ENCODE measurements at regions not wholly inside any gene's neighbourhood (a gene's known extent, or its start where the extent isn't known, plus 50 kb on each side); places are given as distances from the start of the nearest gene placed in this dataset.
A peak's percentile ranks its signal among the peaks of the same experiment; 100 is the strongest.

DNA sequence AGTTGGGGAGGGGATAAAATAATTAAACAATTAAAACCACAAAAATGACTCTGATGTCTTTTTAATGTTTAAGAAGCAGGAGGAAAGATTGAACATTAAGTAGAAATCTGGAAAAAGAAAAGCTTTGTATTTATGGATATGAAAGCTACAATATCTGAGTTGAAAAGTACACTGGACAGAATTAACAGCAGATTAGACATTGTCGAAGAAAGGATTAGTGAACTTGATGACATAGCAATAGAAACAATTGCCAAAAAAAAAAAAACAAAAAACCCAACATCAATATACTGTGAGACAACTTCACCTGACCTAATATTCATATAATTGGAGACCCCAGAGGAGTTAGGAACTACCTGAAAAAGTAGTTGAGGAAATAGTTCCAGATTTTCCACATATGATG, 289.5 kb upstream of the RGS6 start:
- no peak overlapping the region for H3K4me3 ChIP-seq (replicated peaks; ENCODE audit: insufficient read depth, low read length)
- TF ChIP-seq SPI1 (IDR thresholded peaks at IDR 0.05; ENCODE audit: borderline replicate concordance, low read depth) (no peak), POLR2AphosphoS5 (IDR thresholded peaks at IDR 0.05; ENCODE audit: low read depth) (no peak), GABPA (IDR thresholded peaks at IDR 0.05; ENCODE audit: low read depth) (no peak)
- TF ChIP-seq, protein P1, sequence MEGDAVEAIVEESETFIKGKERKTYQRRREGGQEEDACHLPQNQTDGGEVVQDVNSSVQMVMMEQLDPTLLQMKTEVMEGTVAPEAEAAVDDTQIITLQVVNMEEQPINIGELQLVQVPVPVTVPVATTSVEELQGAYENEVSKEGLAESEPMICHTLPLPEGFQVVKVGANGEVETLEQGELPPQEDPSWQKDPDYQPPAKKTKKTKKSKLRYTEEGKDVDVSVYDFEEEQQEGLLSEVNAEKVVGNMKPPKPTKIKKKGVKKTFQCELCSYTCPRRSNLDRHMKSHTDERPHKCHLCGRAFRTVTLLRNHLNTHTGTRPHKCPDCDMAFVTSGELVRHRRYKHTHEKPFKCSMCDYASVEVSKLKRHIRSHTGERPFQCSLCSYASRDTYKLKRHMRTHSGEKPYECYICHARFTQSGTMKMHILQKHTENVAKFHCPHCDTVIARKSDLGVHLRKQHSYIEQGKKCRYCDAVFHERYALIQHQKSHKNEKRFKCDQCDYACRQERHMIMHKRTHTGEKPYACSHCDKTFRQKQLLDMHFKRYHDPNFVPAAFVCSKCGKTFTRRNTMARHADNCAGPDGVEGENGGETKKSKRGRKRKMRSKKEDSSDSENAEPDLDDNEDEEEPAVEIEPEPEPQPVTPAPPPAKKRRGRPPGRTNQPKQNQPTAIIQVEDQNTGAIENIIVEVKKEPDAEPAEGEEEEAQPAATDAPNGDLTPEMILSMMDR (IDR thresholded peaks at IDR 0.05; ENCODE audit: insufficient read depth, low read length) = no peak
- TF ChIP-seq, protein P2, sequence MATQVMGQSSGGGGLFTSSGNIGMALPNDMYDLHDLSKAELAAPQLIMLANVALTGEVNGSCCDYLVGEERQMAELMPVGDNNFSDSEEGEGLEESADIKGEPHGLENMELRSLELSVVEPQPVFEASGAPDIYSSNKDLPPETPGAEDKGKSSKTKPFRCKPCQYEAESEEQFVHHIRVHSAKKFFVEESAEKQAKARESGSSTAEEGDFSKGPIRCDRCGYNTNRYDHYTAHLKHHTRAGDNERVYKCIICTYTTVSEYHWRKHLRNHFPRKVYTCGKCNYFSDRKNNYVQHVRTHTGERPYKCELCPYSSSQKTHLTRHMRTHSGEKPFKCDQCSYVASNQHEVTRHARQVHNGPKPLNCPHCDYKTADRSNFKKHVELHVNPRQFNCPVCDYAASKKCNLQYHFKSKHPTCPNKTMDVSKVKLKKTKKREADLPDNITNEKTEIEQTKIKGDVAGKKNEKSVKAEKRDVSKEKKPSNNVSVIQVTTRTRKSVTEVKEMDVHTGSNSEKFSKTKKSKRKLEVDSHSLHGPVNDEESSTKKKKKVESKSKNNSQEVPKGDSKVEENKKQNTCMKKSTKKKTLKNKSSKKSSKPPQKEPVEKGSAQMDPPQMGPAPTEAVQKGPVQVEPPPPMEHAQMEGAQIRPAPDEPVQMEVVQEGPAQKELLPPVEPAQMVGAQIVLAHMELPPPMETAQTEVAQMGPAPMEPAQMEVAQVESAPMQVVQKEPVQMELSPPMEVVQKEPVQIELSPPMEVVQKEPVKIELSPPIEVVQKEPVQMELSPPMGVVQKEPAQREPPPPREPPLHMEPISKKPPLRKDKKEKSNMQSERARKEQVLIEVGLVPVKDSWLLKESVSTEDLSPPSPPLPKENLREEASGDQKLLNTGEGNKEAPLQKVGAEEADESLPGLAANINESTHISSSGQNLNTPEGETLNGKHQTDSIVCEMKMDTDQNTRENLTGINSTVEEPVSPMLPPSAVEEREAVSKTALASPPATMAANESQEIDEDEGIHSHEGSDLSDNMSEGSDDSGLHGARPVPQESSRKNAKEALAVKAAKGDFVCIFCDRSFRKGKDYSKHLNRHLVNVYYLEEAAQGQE (IDR thresholded peaks at IDR 0.05; ENCODE audit: insufficient replicate concordance, low read depth) = no peak
- no peaks in the 10 kb centered on the region for H3K27me3 ChIP-seq (ENCODE audit: insufficient read depth, poor library complexity, severe bottlenecking)
- no peak for DNase-seq (ENCODE audit: low read depth in 1 of 2, low spot score in 1 of 2)
- no peak overlapping the region for H3K27ac ChIP-seq (replicated peaks)

DNA sequence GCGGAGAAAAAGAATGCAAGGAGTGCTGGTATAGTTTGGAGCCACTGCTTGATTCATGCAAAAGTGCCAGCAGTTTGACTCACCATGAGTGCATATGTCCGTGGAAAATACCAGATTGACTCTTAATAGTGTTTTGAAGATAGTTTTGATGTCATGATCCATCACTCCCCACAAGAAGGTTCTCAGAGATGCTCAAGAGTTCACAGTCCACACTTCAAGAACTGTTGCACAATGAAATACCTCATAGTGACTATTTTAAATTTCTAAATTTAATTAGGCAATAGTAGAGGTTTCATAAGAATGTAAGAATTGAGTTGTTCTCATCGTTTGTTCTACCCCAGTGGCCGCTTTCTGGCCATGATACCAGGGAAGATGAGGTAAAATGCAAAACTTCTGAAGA, 286.6 kb upstream of the RGS6 start:
- DNase-seq (ENCODE audit: low read depth in 1 of 2, low spot score in 1 of 2) = peak in 1 of 2 experiments; percentile 4
- H3K4me3 ChIP-seq (replicated peaks; ENCODE audit: insufficient read depth, low read length) = no peak overlapping the region
- no peaks in the 10 kb centered on the region for H3K27me3 ChIP-seq (ENCODE audit: insufficient read depth, poor library complexity, severe bottlenecking)
- TF ChIP-seq SPI1 (IDR thresholded peaks at IDR 0.05; ENCODE audit: borderline replicate concordance, low read depth) = no peak
- TF ChIP-seq, protein P1 (IDR thresholded peaks at IDR 0.05; ENCODE audit: insufficient read depth, low read length) = no peak
- H3K27ac ChIP-seq (replicated peaks) = no peak overlapping the region

DNA sequence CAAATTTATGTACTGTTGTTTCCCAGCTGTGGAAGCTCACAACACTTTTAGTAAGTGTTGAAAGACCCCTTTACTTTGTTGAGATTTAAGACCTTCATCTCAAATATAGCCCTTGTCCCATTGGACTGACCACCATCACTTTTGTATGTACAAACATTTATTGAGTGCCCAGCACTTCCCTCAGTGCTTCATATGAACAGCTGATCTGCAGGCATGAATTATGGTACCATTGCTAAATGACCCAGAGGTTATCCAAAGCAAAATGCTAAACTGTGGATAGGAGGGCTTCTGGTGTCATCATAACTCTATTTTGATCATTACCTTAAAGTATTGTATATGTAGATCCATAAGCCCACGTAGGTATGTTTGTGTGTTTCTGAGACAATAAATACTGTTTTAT, 285.7 kb upstream of the RGS6 start:
- Histone ChIP-seq H3K27ac (replicated peaks) (no peak overlapping the region), H3K4me3 (replicated peaks; ENCODE audit: insufficient read depth, low read length) (no peak overlapping the region), H3K27me3 (ENCODE audit: insufficient read depth, poor library complexity, severe bottlenecking) (no peaks in the 10 kb centered on the region)
- TF ChIP-seq, protein P1 (IDR thresholded peaks at IDR 0.05; ENCODE audit: insufficient read depth, low read length) = no peak
- TF ChIP-seq, protein P2 (IDR thresholded peaks at IDR 0.05; ENCODE audit: insufficient replicate concordance, low read depth) = no peak
- TF ChIP-seq POLR2AphosphoS5 (IDR thresholded peaks at IDR 0.05; ENCODE audit: low read depth) = no peak
- DNase-seq (ENCODE audit: low read depth in 1 of 2, low spot score in 1 of 2) = no peak

DNA sequence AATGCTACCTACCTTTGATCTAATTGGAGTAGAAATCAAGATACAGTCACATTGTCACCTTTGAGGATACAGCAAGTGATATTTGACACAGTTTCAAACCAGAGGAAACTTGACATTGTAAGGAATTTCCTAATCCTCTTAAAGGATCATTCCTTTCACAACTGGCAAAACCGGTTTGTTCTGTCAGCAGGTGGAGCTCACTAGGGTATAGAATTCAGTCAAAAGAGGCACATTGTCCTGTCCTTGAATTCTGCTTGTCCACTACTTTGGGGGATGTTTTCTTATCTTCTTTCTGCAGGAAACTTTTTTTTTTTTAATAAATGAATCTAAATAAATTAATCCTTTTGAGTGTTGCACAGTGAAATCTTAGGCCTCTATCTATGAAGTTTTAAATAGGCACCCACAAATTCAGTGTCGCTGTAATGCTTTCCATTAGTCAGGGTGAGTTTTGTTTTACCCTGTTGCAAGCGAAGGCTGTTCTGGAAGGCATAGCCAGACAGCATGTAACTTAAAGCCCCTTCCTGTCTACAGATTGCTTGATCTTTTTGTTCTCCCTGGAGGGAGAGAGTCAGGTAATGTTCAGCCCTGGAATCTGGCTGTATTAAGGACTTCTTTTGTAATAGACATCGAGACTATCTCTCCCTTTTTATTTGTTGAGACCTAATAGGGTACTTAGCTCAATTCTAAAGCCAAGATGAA, 285.0 kb upstream of the RGS6 start:
- no peaks in the 10 kb centered on the region for H3K27me3 ChIP-seq (ENCODE audit: insufficient read depth, poor library complexity, severe bottlenecking)
- no peak overlapping the region for H3K4me3 ChIP-seq (replicated peaks; ENCODE audit: insufficient read depth, low read length)
- no peak for TF ChIP-seq GABPA (IDR thresholded peaks at IDR 0.05; ENCODE audit: low read depth)
- H3K27ac ChIP-seq (replicated peaks) = no peak overlapping the region
- no peak for DNase-seq (ENCODE audit: low read depth in 1 of 2, low spot score in 1 of 2)
